Stomach (tissue), 8 donors: ENCODE measurements at regions not wholly inside any gene's neighbourhood (a gene's known extent, or its start where the extent isn't known, plus 50 kb on each side); places are given as distances from the start of the nearest gene placed in this dataset.

Source experiments
- DNase-seq, 2 donors: peaks; one replicate each; pipeline versions ENCODE4 v3.0.0 to v3.0.0-alpha.2; 2013 to 2019
- H3K27ac ChIP-seq, 5 donors: fragments of 200-600 bp in 4 of 5; sonication (generic) in 4 of 5; one replicate each; pipeline ENCODE4 v1.5.1; 2013 to 2019; ENCODE audit warnings: mild to moderate bottlenecking in 1 of 5, moderate library complexity in 1 of 5
- H3K27me3 ChIP-seq, 3 donors: fragments of 200-600 bp; sonication (generic); one replicate each; pipeline ENCODE4 v1.5.1; 2017 to 2019; ENCODE audit warnings: mixed run types in 1 of 3
- H3K36me3 ChIP-seq, 4 donors: fragments of 200-600 bp; sonication (generic); 1 replicate in 3 of 4; 2 replicates in 1 of 4; pipeline ENCODE4 v1.5.1; 2016 to 2019
- H3K4me1 ChIP-seq, 4 donors: fragments of 200-600 bp; sonication (generic); one replicate each; pipeline ENCODE4 v1.5.1; 2016 to 2019
- H3K4me3 ChIP-seq, 4 donors: fragments of 200-600 bp; sonication (generic) in 3 of 4; one replicate each; pipeline ENCODE4 v1.5.1; 2016 to 2019; ENCODE audit warnings: mild to moderate bottlenecking in 1 of 4
- H3K9me3 ChIP-seq, 4 donors: fragments of 200-600 bp; sonication (generic); one replicate each; pipeline ENCODE4 v1.5.1; 2016 to 2019
- CTCF ChIP-seq, 7 experiments: fragments of 450-650 bp in 4 of 7; fragments of 200-600 bp in 3 of 7; sonication (generic) in 3 of 7; IDR thresholded peaks; one replicate each; pipeline ENCODE4 v1.5.1; 2016 to 2019; ENCODE audit warnings: antibody characterized with exemption in 7 of 7, control low read depth in 2 of 7, mild to moderate bottlenecking in 1 of 7
- EP300 ChIP-seq: sonication (generic); formaldehyde crosslinking; IDR thresholded peaks from one replicate; pipeline ENCODE4 v1.6.1; 2017; ENCODE audit warnings: antibody characterized with exemption
- POLR2A ChIP-seq, 4 donors: fragments of 450-650 bp; IDR thresholded peaks; one replicate each; pipeline ENCODE4 v1.6.1; 2016; ENCODE audit warnings: antibody characterized with exemption in 4 of 4, control low read depth in 2 of 4, mild to moderate bottlenecking in 1 of 4, moderate library complexity in 1 of 4
- POLR2AphosphoS5 ChIP-seq, 3 donors: sonication (generic); formaldehyde crosslinking; IDR thresholded peaks; one replicate each; pipeline ENCODE4 v1.6.1; 2016; ENCODE audit warnings: antibody characterized with exemption in 3 of 3
- WGBS, 5 donors: extraction: QIAGEN DNeasy Blood & Tissue Kit in 3 of 5; methylation state at CpG; one replicate each; pipeline versions ENCODE4 v1.1.5 to v1.1.7; 2013 to 2018; 5-methylcytosine and 5-hydroxymethylcytosine counted together
- intact Hi-C: fragments of 100-400 bp; cut with DNase I; formaldehyde crosslinking; loops from one replicate; pipeline ENCODE4 v1.15.1; 2023; ENCODE audit warnings: low total_unique reads
- donor health status: healthy with polysubstance abuse.
- donor health status: Bipolar disorder and iron deficiency.
- donor health status: healthy.

GRCh38 chr4:156620786-156621185, 350.8 kb downstream of the PDGFC start:
- no peak overlapping the region for H3K4me3 ChIP-seq

GRCh38 chr4:156619154-156619934, 352.3 kb downstream of the PDGFC start:
- H3K4me1 ChIP-seq: no peaks in the 10 kb centered on the region
- H3K27me3 ChIP-seq: no peaks in the 10 kb centered on the region
- H3K36me3 ChIP-seq: no peaks in the 10 kb centered on the region
- H3K27ac ChIP-seq: no peak overlapping the region
- intact Hi-C loops: no loop called here
- WGBS, 5 donors: 69 to 79% (median 74%) methylated on average over 3 of the region's 3 CpGs
- H3K4me3 ChIP-seq: no peak overlapping the region
- no peak for TF ChIP-seq POLR2A (IDR thresholded peaks at IDR 0.05)
- TF ChIP-seq POLR2AphosphoS5 (IDR thresholded peaks at IDR 0.05): no peak
- no peak for TF ChIP-seq CTCF (IDR thresholded peaks at IDR 0.05)
- no peak for TF ChIP-seq EP300
- no peak for DNase-seq
- H3K9me3 ChIP-seq: no peaks in the 10 kb centered on the region

More at GRCh38 chr4:156620786-156621185, 350.8 kb downstream of the PDGFC start:
- Histone ChIP-seq H3K36me3 (no peaks in the 10 kb centered on the region), H3K27me3 (no peaks in the 10 kb centered on the region), H3K27ac (no peak overlapping the region), H3K4me1 (no peaks in the 10 kb centered on the region), H3K9me3 (no peaks in the 10 kb centered on the region)
- DNase-seq: no peak
- WGBS, 5 donors: 58 to 85% (median 69%) methylated on average over 1 of the region's 1 CpG
- intact Hi-C loops: no loop called here
- no peak for TF ChIP-seq CTCF (IDR thresholded peaks at IDR 0.05)
- no peak for TF ChIP-seq POLR2A (IDR thresholded peaks at IDR 0.05)
- no peak for TF ChIP-seq POLR2AphosphoS5 (IDR thresholded peaks at IDR 0.05)
- TF ChIP-seq EP300: no peak

- Histone ChIP-seq H3K27ac (no peak overlapping the region), H3K27me3 (no peaks in the 10 kb centered on the region), H3K4me3 (no peak overlapping the region), H3K9me3 (no peaks in the 10 kb centered on the region), H3K36me3 (no peaks in the 10 kb centered on the region), H3K4me1 (no peaks in the 10 kb centered on the region)
- peak in 1 of 2 donors; percentile 43 for DNase-seq
- intact Hi-C loops: no loop called here
- no peak for TF ChIP-seq POLR2A (IDR thresholded peaks at IDR 0.05)
- TF ChIP-seq CTCF (IDR thresholded peaks at IDR 0.05): no peak
- no peak for TF ChIP-seq EP300
- TF ChIP-seq POLR2AphosphoS5 (IDR thresholded peaks at IDR 0.05): no peak
- 51 to 69% (median 55%) methylated on average over 2 of the region's 2 CpGs for WGBS, 5 donors
Measured at GRCh38 chr4:156615066-156615531, 356.5 kb downstream of the PDGFC start.

GRCh38 chr4:156614536-156614935, 357.1 kb downstream of the PDGFC start:
- Histone ChIP-seq H3K27me3 (no peaks in the 10 kb centered on the region), H3K9me3 (no peaks in the 10 kb centered on the region), H3K4me1 (no peaks in the 10 kb centered on the region), H3K36me3 (no peaks in the 10 kb centered on the region), H3K4me3 (no peak overlapping the region), H3K27ac (no peak overlapping the region)
- no peak for TF ChIP-seq EP300
- no peak for TF ChIP-seq POLR2AphosphoS5 (IDR thresholded peaks at IDR 0.05)
- TF ChIP-seq POLR2A (IDR thresholded peaks at IDR 0.05): no peak
- no peak for TF ChIP-seq CTCF (IDR thresholded peaks at IDR 0.05)
- DNase-seq: no peak
- intact Hi-C loops: no loop called here
